NOMO-1 treated with dmso at 0.1 percent for 144 hours (cell line): ENCODE measurements at regions not wholly inside any gene's neighbourhood (a gene's known extent, or its start where the extent isn't known, plus 50 kb on each side); places are given as distances from the start of the nearest gene placed in this dataset.

ENCODE experiments used
- DNase-seq: peaks from one replicate; lab custom pipeline; 2025; ENCODE audit not compliant: unreplicated experiment; lab: John Stamatoyannopoulos, UW

- DNase-seq, result no peak
Observed at GRCh38 chr5:63374085-63374484, 588.2 kb downstream of the HTR1A start.

GRCh38 chr5:63351164-63351563 is 611.1 kb downstream of the HTR1A start:
- DNase-seq, result no peak

- no peak for DNase-seq
Observed at GRCh38 chr5:63346451-63346850, 615.8 kb downstream of the HTR1A start.

- no peak for DNase-seq
Observed at GRCh38 chr5:63341442-63341841, 620.8 kb downstream of the HTR1A start.

- no peak for DNase-seq
Observed at GRCh38 chr5:63323926-63324325, 638.3 kb downstream of the HTR1A start.

- DNase-seq, result no peak
Observed at GRCh38 chr5:63314551-63314950, 647.7 kb downstream of the HTR1A start.

GRCh38 chr5:63310644-63311043 is 651.6 kb downstream of the HTR1A start:
- DNase-seq, result no peak

GRCh38 chr5:63306909-63307308 is 655.3 kb downstream of the HTR1A start:
- no peak for DNase-seq

- no peak for DNase-seq
Observed at GRCh38 chr5:63293317-63293716, 668.9 kb downstream of the HTR1A start.

- DNase-seq, result no peak
Observed at GRCh38 chr5:63286724-63287123, 675.5 kb downstream of the HTR1A start.

GRCh38 chr5:63263411-63263810 is 684.8 kb downstream of the LRRC70 start:
- no peak for DNase-seq

- no peak for DNase-seq
Observed at GRCh38 chr5:63262185-63262981, 683.8 kb downstream of the LRRC70 start.

GRCh38 chr5:63261695-63262094 is 683.1 kb downstream of the LRRC70 start:
- no peak for DNase-seq

GRCh38 chr5:63255594-63255993 is 677.0 kb downstream of the LRRC70 start:
- DNase-seq, result no peak

- DNase-seq, result no peak
Observed at GRCh38 chr5:63250939-63251338, 672.3 kb downstream of the LRRC70 start.

- DNase-seq, result no peak
Observed at GRCh38 chr5:63249960-63250359, 671.3 kb downstream of the LRRC70 start.

GRCh38 chr5:63247651-63248050 is 669.0 kb downstream of the LRRC70 start:
- DNase-seq, result no peak

- no peak for DNase-seq
Observed at GRCh38 chr5:63245271-63245670, 666.7 kb downstream of the LRRC70 start.

GRCh38 chr5:63240063-63240755 is 661.6 kb downstream of the LRRC70 start:
- no peak for DNase-seq

- DNase-seq, result no peak
Observed at GRCh38 chr5:63233911-63234310, 655.3 kb downstream of the LRRC70 start.

- no peak for DNase-seq
Observed at GRCh38 chr5:63233361-63233760, 654.7 kb downstream of the LRRC70 start.

GRCh38 chr5:63230754-63231153 is 652.1 kb downstream of the LRRC70 start:
- no peak for DNase-seq

GRCh38 chr5:63228154-63228553 is 649.5 kb downstream of the LRRC70 start:
- DNase-seq, result no peak
